ENCODE measurements at regions not wholly inside any gene's neighbourhood (a gene's known extent, or its start where the extent isn't known, plus 50 kb on each side); places are given as distances from the start of the nearest gene placed in this dataset.
"Not testable (repeated sequence)": the region's sequence is repeated elsewhere in the genome, so short reads cannot be mapped to it uniquely, and the experiment has no call there.

DNA sequence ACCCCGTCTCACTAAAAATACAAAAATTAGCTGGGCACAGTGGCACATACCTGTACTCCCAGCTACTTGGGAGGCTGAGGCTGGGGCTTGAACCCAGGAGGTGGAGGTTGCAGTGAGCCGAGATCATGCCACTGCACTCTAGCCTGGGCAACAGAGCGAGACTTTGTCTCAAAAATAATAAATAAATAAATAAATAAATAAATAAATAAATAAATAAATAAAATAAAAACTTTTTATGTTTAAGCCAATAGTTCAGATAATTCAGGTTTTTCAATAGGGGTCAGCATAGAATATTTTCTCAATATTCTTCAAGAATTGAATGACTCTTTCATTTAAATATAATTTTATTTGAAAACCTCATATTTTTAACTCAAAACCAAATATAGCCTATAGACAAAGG lies 585.1 kb upstream of the SPRY2 start:
- TF ChIP-seq FOXK2 (IDR thresholded peaks at IDR 0.05); CTBP1 (IDR thresholded peaks at IDR 0.05; ENCODE audit: borderline replicate concordance): not testable (repeated sequence)
